HG02571 (cell line): ENCODE measurements at regions not wholly inside any gene's neighbourhood (a gene's known extent, or its start where the extent isn't known, plus 50 kb on each side); places are given as distances from the start of the nearest gene placed in this dataset.

ENCODE experiments used
- ATAC-seq: cut with Tn5 transposase; IDR thresholded peaks from one replicate; pipeline ENCODE4 v1.9.1; 2021; ENCODE audit warnings: mild to moderate bottlenecking, moderate library complexity; ENCODE audit not compliant: unreplicated experiment

- no peak for ATAC-seq
Observed at GRCh38 chr15:47273864-47274263, 443.4 kb upstream of the SEMA6D start.

- no peak for ATAC-seq
Observed at GRCh38 chr15:47283246-47283645, 434.1 kb upstream of the SEMA6D start.

- ATAC-seq, result no peak
Observed at GRCh38 chr15:47288794-47289193, 428.5 kb upstream of the SEMA6D start.

- ATAC-seq, result no peak
Observed at GRCh38 chr15:47289656-47290055, 427.6 kb upstream of the SEMA6D start.

GRCh38 chr15:47291767-47292166, 425.5 kb upstream of the SEMA6D start:
- no peak for ATAC-seq

- no peak for ATAC-seq
Observed at GRCh38 chr15:47292638-47293190, 424.6 kb upstream of the SEMA6D start.

- no peak for ATAC-seq
Observed at GRCh38 chr15:47293466-47294162, 423.7 kb upstream of the SEMA6D start.

- no peak for ATAC-seq
Observed at GRCh38 chr15:47294765-47295259, 422.5 kb upstream of the SEMA6D start.

GRCh38 chr15:47296881-47297280, 420.4 kb upstream of the SEMA6D start:
- ATAC-seq, result no peak

GRCh38 chr15:47299846-47300434, 417.4 kb upstream of the SEMA6D start:
- ATAC-seq, result no peak

GRCh38 chr15:47300596-47300995, 416.7 kb upstream of the SEMA6D start:
- ATAC-seq, result no peak

- no peak for ATAC-seq
Observed at GRCh38 chr15:47301481-47301880, 415.8 kb upstream of the SEMA6D start.

GRCh38 chr15:47304656-47305055, 412.6 kb upstream of the SEMA6D start:
- ATAC-seq, result no peak

- no peak for ATAC-seq
Observed at GRCh38 chr15:47312161-47312560, 405.1 kb upstream of the SEMA6D start.

- no peak for ATAC-seq
Observed at GRCh38 chr15:47326410-47327333, 390.6 kb upstream of the SEMA6D start.

GRCh38 chr15:47331829-47332393, 385.4 kb upstream of the SEMA6D start:
- no peak for ATAC-seq

- ATAC-seq, result no peak
Observed at GRCh38 chr15:47332481-47332880, 384.8 kb upstream of the SEMA6D start.

- no peak for ATAC-seq
Observed at GRCh38 chr15:47333734-47334133, 383.6 kb upstream of the SEMA6D start.

GRCh38 chr15:47334805-47335535, 382.3 kb upstream of the SEMA6D start:
- ATAC-seq, result no peak

- no peak for ATAC-seq
Observed at GRCh38 chr15:47337106-47337505, 380.2 kb upstream of the SEMA6D start.
